Lower leg skin (tissue), 3 donors: ENCODE measurements at regions not wholly inside any gene's neighbourhood (a gene's known extent, or its start where the extent isn't known, plus 50 kb on each side); places are given as distances from the start of the nearest gene placed in this dataset.

Experiments
- CTCF ChIP-seq, 3 donors: fragments of 450-650 bp; IDR thresholded peaks; one replicate each; pipeline ENCODE4 v1.5.1; 2016; ENCODE audit warnings: antibody characterized with exemption in 3 of 3, mild to moderate bottlenecking in 3 of 3, moderate library complexity in 2 of 3
- POLR2A ChIP-seq, 2 donors: fragments of 450-650 bp; IDR thresholded peaks; one replicate each; pipeline ENCODE4 v1.6.1; 2016 to 2017; ENCODE audit warnings: antibody characterized with exemption in 2 of 2, mild to moderate bottlenecking in 1 of 2, moderate library complexity in 1 of 2

DNA sequence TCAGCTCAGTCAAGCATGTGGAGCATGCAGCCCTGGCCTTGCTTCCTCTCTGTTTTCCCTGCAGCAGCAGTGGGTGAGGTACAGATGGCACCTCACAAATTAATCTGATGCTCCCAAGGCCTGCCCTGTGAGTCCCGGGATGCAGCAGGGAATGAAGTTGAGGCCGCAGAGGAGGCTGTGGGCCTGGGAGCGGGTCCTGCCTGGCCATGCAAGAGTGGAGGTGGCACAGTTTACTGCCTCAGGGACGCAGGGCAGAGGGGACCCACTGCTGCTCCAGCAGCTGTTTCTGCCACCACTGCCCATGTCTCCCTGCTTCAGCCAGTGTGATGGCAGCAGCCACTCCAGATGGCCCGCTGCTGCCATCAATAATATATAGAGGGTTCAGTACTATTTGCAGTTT lies 474.6 kb downstream of the EPHA5 start:
- TF ChIP-seq CTCF (IDR thresholded peaks at IDR 0.05) (no peak), POLR2A (IDR thresholded peaks at IDR 0.05) (no peak)
